GM12878 (cell line): ENCODE measurements at regions not wholly inside any gene's neighbourhood (a gene's known extent, or its start where the extent isn't known, plus 50 kb on each side); places are given as distances from the start of the nearest gene placed in this dataset.

Experiments used
- ATAC-seq: fragments of 200-7000 bp; cut with Tn5 transposase; 3 replicates; pipeline ENCODE4 v1.9.1; 2020; ENCODE audit warnings: mild to moderate bottlenecking, moderate library complexity
- BruUV-seq: library from RNA; stranded (reverse); fragments of 400-500 nt; replicated peaks from 2 replicates; lab custom pipeline; 2021; lab: Mats Ljungman, UMichigan
- CTCF ChIA-PET: fragments of 300-600 bp; sonication (Branson Sonifier 250); formaldehyde crosslinking; extraction: SDS; loops from one replicate; lab custom pipeline; 2021; ENCODE audit warnings: inconsistent platforms; lab: Yijun Ruan, JAX
- POLR2A ChIA-PET: fragments of 350-600 bp; formaldehyde crosslinking; extraction: SDS; loops from one replicate; lab custom pipeline; 2021; ENCODE audit warnings: inconsistent platforms; lab: Charles Lee
- RAD21 ChIA-PET: fragments of 300-600 bp; sonication (Branson Sonifier 250); formaldehyde crosslinking; loops from one replicate; lab custom pipeline; 2023; ENCODE audit warnings: antibody characterized with exemption; ENCODE audit not compliant: unreplicated experiment; lab: Charles Lee
- SMC1A ChIA-PET: fragments of 300-600 bp; sonication (Branson Sonifier 250); formaldehyde crosslinking; loops from one replicate; lab custom pipeline; 2023; ENCODE audit not compliant: unreplicated experiment, uncharacterized antibody; lab: Charles Lee
- DNase-seq: peaks from one replicate; pipeline ENCODE4 v3.0.0-alpha.2; 2011; ENCODE audit warnings: low read depth, low spot score
- FAIRE-seq: peaks from 3 replicates; lab custom pipeline; 2011; peaks lifted over from hg19 to GRCh38; lab: Jason Lieb, UNC
- H2AFZ ChIP-seq: 2 replicates; pipeline ENCODE4 v1.6.0; 2011; ENCODE audit warnings: low read depth, low read length, control low read depth; ENCODE audit not compliant: control insufficient read depth
- H3K27ac ChIP-seq: 2 replicates; pipeline ENCODE4 v1.5.1; 2011; ENCODE audit warnings: control low read depth; ENCODE audit not compliant: control insufficient read depth, insufficient read depth
- H3K27me3 ChIP-seq, 2 experiments: replicated peaks in 1 of 2; 2 replicates each; pipeline versions ENCODE4 v1.6.0 to v1.6.1; 2011; ENCODE audit warnings: low read length in 1 of 2; ENCODE audit not compliant: control insufficient read depth in 2 of 2, insufficient read depth in 2 of 2
- H3K36me3 ChIP-seq, 2 experiments: 2 replicates each; pipeline ENCODE4 v1.5.1; 2011; ENCODE audit warnings: low read length in 1 of 2; ENCODE audit not compliant: control insufficient read depth in 2 of 2, insufficient read depth in 2 of 2
- H3K4me1 ChIP-seq: 2 replicates; pipeline ENCODE4 v1.6.1; 2011; ENCODE audit warnings: mild to moderate bottlenecking, low read length, moderate library complexity, mixed read lengths; ENCODE audit not compliant: control insufficient read depth, insufficient read depth
- H3K4me2 ChIP-seq: 2 replicates; pipeline ENCODE4 v1.6.0; 2011; ENCODE audit warnings: control low read depth; ENCODE audit not compliant: control insufficient read depth, insufficient read depth
- H3K4me3 ChIP-seq: fragments of 200-600 bp; sonication (generic); 2 replicates; pipeline ENCODE4 v1.5.1; 2016
- H3K79me2 ChIP-seq: 2 replicates; pipeline ENCODE4 v1.6.0; 2011; ENCODE audit warnings: low read length; ENCODE audit not compliant: control insufficient read depth, insufficient read depth
- H3K9ac ChIP-seq: 2 replicates; pipeline ENCODE4 v1.8.0; 2011; ENCODE audit warnings: low read length, control low read depth, mixed read lengths; ENCODE audit not compliant: control insufficient read depth, insufficient read depth
- H3K9me3 ChIP-seq: replicated peaks from 3 replicates; pipeline ENCODE4 v1.5.1; 2011; ENCODE audit warnings: mild to moderate bottlenecking, low read length; ENCODE audit not compliant: control insufficient read depth, insufficient read depth
- H4K20me1 ChIP-seq: 2 replicates; pipeline ENCODE4 v1.6.0; 2011; ENCODE audit not compliant: control insufficient read depth, insufficient read depth
- GATAD2B ChIP-seq: fragments of 450-650 bp; conservative IDR thresholded peaks from 2 replicates; pipeline ENCODE4 v1.6.1; 2017; ENCODE audit warnings: low read depth, mild to moderate bottlenecking, moderate library complexity
- POLR2AphosphoS2 ChIP-seq: IDR thresholded peaks from 2 replicates; pipeline ENCODE4 v1.6.1; 2011; ENCODE audit warnings: low read depth, mild to moderate bottlenecking, low read length, improper control_type of control experiment, moderate library complexity
- RELA ChIP-seq: fragments of 450-650 bp; IDR thresholded peaks from 2 replicates; pipeline ENCODE4 v1.8.0; 2014; ENCODE audit warnings: borderline replicate concordance; ENCODE audit not compliant: partially characterized antibody
- SMAD5 ChIP-seq: IDR thresholded peaks from 2 replicates; pipeline ENCODE4 v1.6.1; 2016; ENCODE audit warnings: antibody characterized with exemption, low read depth
- WRNIP1 ChIP-seq: IDR thresholded peaks from 2 replicates; pipeline ENCODE4 v1.6.1; 2011; ENCODE audit warnings: low read depth, low read length, improper control_type of control experiment, borderline replicate concordance
- WGBS: methylation state at CpG from one replicate; pipeline ENCODE4 v1.1.6; 2016; ENCODE audit warnings: low lambda C conversion rate; ENCODE audit not compliant: insufficient replicate concordance, insufficient coverage; ENCODE audit errors: missing lambda C conversion rate; 5-methylcytosine and 5-hydroxymethylcytosine counted together
- in situ Hi-C: fragments of 300-500 bp; cut with MboI; formaldehyde crosslinking; loops from 9 replicates; pipeline ENCODE4 v1.14.3; 2018; ENCODE audit warnings: mixed read lengths
- intact Hi-C: fragments of 100-400 bp; cut with micrococcal nuclease; formaldehyde crosslinking; loops from one replicate; pipeline ENCODE4 v1.14.2; 2022; ENCODE audit not compliant: unreplicated experiment
- TF ChIP-seq, protein P1 (sequence below): fragments of 450-650 bp; IDR thresholded peaks from 2 replicates; pipeline ENCODE4 v1.6.1; 2018; ENCODE audit warnings: borderline replicate concordance, mild to moderate bottlenecking; ENCODE audit not compliant: partially characterized antibody

DNA sequence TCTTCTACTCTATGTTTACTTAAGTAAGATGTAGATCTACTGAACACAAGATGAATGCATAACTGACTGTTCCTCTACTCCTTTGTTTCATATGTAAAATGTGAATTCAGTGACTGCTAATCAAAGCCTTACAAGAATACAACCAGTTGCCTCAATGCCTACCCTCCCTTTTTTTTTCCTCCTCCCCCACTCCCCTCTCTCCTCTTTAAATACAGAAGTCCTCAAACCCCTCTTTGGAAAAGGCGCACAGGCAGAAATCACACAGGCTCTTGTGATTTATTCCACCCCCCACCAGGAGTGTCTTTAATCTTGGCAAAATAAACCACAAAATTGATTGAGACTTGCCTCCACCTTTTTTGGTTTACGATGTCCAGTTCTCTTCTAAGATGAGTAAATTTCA lies 398.5 kb downstream of the DMAC1 start (continued):
- TF ChIP-seq, protein P1, sequence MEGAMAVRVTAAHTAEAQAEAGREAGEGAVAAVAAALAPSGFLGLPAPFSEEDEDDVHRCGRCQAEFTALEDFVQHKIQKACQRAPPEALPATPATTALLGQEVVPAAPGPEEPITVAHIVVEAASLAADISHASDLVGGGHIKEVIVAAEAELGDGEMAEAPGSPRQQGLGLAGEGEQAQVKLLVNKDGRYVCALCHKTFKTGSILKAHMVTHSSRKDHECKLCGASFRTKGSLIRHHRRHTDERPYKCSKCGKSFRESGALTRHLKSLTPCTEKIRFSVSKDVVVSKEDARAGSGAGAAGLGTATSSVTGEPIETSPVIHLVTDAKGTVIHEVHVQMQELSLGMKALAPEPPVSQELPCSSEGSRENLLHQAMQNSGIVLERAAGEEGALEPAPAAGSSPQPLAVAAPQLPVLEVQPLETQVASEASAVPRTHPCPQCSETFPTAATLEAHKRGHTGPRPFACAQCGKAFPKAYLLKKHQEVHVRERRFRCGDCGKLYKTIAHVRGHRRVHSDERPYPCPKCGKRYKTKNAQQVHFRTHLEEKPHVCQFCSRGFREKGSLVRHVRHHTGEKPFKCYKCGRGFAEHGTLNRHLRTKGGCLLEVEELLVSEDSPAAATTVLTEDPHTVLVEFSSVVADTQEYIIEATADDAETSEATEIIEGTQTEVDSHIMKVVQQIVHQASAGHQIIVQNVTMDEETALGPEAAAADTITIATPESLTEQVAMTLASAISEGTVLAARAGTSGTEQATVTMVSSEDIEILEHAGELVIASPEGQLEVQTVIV = no peak
- TF ChIP-seq WRNIP1 (no peak), POLR2AphosphoS2 (no peak), GATAD2B (no peak)

DNA sequence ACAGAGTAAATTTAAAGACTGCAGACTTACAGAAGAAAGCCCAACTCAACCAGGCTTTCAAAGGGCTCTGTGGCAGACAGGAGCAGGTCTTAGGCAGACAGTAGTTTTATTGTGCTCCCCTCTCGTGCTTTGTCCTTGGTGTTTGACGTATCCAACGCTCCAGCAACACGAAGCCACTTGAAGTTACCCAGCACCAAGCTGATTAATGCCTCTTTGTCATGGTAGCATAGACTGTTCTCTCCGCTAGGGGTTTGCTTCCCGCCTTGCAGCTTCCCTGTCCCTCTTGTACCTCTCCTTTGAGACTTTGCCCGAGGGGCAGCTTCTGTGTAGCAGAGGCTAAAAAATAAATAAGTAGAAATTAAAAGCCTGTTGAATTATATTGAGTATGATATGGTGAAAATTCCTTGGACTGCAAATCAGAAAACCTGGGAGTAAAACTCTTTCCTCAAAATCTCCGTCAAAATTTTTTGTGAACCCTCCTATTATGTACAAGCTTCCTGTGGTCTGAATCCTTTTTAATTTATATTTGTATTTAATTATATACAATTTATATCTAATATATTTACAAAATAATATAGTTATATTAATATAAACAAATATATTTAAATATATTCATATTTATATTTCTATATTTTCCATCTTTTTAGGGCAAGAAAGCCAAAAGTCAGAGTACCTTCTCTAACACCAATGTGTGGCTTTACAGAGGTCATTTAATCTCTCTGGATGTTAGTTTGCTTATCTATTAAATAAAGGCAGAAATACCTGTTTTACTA lies 405.4 kb downstream of the DMAC1 start:
- Histone ChIP-seq H4K20me1 (no peaks in the 10 kb centered on the region), H3K79me2 (no peaks in the 10 kb centered on the region), H3K9me3 (no peaks in the 10 kb centered on the region), H3K36me3 (no peaks in the 10 kb centered on the region), H3K9ac (no peak overlapping the region), H3K4me3 (no peak overlapping the region), H3K4me2 (no peak overlapping the region), H3K27me3 (peaks cover 0 to 2% of the 10 kb centered on the region in 2 experiments; a peak in 1 of 4 replicates), H2AFZ (no peak overlapping the region), H3K4me1 (no peaks in the 10 kb centered on the region), H3K27ac (no peak overlapping the region)
- POLR2A ChIA-PET = no interaction called here
- RAD21 ChIA-PET = no interaction called here
- no peak for FAIRE-seq
- in situ Hi-C loops = no loop called here
- intact Hi-C loops = no loop called here
- WGBS = 37% methylated on average over 8 of the region's 8 CpGs
- BruUV-seq = no TSS peak
- CTCF ChIA-PET = interaction anchor here (1.2 kb wide), 2 partner anchors 9 to 160 kb away, joined by 3 to 4 read pairs; no protein-coding TSS in a partner anchor
- no peak for TF ChIP-seq RELA
- no peak for TF ChIP-seq SMAD5
- no peak for DNase-seq
- ATAC-seq = no peak
- SMC1A ChIA-PET = no interaction called here
